Activated naive CD4-positive, alpha-beta T cell (primary cell): ENCODE measurements at regions not wholly inside any gene's neighbourhood (a gene's known extent, or its start where the extent isn't known, plus 50 kb on each side); places are given as distances from the start of the nearest gene placed in this dataset.
"Not testable (repeated sequence)": the region's sequence is repeated elsewhere in the genome, so short reads cannot be mapped to it uniquely, and the experiment has no call there.

Experiments used
- DNase-seq, 4 experiments: peaks; one replicate each; lab custom pipeline; 2025; lab: John Stamatoyannopoulos, UW

DNA sequence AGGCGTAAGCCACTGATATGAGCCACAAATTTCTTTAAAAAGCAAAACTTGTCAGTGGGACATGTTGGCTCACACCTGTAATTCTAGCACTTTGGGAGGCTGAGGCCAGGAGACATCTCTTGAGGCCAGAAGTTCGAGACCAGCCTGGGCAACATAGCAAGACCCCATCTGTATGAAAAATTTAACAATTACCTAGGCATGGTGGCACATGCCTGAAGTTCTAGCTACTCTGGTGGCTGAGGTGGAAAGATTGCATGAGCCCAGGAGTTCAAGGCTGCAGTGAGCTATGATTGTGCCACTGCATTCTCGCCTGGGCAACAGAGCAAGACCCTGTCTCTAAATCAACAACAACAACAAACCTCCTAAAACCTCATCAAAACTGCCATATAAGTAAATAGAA is 147.6 kb upstream of the BARHL2 start:
- DNase-seq = no peak

DNA sequence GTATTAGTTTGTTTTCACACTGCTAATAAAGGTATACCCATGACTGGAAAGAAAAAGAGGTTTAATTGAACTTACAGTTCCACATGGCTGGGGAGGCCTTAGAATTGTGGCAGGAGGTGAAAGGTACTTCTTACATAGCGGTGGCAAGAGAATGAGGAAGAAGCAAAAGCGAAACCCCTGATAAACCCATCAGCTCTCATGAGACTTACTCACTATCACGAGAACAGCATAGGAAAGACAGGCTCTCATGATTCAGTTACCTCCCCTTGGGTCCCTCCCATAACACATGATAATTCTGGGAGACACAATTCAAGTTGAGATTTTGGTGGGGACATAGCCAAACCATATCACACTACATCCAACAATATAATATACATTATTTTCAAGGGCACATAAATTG is 145.7 kb upstream of the BARHL2 start:
- no peak for DNase-seq

DNA sequence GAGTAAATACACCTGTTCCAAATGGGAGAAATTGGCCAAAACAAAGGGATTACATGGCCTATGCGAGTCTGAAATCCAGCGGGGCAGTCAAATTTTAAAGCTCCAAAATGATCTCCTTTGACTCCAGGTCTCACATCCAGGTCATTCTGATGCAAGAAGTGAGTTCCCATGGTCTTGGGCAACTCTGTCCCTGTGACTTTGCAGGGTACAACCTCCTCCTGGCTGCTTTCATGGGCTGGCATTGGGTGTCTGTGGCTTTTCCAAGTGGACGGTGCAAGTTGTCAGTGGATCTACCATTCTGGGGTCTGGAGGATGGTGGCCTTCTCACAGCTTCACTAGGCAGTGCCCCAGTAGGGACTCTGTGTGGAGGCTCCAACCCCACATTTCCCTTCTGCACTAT is 144.3 kb upstream of the BARHL2 start:
- DNase-seq = not testable (repeated sequence)

DNA sequence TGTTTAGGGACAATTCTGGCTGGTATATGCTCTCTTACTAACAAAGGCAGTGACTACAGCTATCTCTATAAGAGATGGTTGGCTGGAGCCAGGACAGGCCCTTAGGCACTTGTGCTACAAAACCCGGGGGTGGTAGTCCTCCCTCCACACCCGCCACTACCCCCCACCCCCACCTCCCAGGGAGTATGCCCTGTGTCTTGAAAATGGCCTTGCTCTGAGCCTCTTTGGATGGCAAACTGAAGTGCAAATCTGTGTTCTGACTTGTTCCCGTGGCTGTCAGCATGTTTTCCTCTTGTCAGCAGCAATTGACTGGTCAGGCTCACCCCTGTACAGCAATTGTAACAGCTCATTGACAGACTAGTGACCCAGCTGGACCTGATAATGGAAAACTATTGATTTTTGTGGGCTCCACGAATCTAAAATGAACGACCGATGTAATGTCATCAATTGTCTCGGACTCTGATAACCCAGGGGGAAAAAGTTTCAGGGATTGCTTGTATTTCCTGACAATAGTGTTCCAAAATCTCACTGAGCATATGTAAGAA is 139.4 kb upstream of the BARHL2 start:
- no peak for DNase-seq

DNA sequence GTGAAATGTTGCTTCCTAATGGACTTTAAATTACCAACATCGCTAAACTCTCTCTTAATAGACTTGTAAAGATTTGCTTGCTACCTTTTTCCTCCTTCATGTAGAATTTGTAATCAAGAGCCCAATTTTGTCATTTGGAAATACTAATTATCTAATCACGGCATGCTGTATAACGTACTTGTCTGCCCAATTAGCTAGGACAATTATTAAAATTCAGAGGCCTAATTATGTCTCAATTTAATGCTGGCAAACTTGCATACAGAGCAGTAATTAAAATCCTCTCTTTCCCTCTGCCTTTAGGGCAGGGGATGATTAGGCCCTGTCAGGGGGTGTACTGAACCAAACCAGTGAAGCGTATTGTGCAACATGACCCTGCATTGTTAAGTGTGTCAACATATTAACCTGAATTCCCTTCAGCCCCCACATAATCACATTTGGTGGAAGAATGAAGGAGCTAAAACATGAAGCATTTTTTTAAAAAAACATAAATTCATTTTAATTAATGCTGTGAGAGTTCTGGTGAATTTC is 137.4 kb upstream of the BARHL2 start:
- no peak for DNase-seq

DNA sequence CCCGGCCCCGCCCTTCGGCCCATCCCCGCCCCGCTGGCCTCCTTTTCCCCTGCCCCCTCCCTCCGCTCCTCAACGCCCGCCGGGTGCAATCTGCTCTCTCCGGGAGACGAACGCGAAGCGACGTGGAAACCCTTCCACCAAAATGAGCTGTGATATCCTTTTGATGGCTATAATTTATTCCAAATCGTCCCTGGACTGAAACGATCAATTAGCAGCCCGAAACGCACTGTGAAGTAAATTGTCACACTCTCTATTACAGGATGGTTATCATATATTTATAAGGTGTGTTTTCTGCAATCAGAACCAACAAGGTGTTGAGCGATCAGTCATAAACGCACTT is 134.6 kb upstream of the BARHL2 start:
- DNase-seq = no peak

DNA sequence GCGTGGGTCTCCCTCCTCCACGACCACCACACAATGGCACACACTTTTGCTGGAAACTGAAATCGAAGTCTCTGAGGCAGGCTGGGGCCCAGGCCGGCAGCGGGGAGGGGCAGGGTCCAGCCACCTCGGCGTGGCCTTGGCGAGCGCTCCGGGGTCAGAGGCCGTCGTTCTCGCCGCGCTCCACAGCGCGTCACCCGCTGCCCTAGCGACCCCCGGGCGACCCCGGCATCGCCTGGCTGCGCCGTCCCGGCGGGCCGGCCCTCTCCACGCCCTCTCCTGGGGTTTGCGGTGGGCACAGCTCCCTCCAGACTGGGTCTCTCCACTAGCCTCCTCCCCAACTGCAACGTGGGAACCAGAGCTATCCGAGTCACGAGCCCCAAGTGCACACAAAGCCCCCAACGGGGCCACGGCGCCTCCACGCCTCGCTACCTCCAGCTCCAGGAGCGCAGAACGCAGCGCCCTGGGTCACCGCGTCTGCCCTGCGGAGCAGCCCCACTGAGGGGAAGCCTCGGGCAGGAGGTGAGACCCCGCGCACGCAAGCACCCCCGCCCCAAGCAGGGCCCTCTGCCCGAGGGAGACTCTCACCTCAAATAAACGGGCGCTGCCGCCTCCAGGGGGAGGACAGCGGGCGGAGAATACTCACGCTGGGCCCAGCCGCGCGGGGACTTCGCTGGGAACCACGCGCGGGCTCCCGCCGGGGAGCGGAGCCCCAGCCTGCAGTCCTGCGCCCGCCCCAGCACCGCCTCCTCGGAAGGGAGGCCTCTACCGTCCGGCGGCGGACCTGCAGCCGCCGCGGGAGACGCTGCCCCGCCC is 134.0 kb upstream of the BARHL2 start:
- peak; percentile 17 to 68 (median 38) for DNase-seq

DNA sequence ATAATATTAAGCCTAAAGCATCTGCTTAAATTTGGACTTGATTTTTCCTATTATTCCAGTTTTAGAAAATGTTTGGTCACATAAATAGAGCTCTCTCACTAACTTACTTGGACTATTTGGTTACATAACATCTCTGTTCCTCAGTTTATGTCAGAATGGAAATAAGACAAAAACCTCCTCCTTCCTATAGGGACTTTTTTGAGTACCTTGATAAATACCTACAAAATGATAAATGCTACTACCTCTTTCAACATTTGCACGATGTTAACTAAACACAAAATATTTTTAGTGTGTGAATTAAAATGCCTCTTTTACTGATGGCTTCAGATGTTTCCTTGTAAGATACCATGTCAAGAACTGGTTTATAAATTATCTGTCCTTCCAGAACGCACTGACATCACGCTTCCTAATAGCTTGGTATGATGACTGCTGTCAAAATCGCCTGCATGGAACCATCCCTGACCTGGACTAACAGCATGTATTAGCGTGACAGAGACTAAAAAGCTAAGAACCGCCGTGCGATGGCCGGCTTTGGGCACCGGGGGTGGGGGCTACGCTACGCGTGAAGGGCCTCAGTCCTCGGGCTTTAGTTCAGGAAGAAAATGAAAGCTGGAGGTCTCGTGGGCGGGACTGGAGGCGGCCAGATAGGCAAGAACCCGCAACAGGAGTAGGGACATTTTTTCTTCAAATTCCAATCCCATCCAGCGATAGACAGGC is 133.2 kb upstream of the BARHL2 start:
- DNase-seq = no peak

DNA sequence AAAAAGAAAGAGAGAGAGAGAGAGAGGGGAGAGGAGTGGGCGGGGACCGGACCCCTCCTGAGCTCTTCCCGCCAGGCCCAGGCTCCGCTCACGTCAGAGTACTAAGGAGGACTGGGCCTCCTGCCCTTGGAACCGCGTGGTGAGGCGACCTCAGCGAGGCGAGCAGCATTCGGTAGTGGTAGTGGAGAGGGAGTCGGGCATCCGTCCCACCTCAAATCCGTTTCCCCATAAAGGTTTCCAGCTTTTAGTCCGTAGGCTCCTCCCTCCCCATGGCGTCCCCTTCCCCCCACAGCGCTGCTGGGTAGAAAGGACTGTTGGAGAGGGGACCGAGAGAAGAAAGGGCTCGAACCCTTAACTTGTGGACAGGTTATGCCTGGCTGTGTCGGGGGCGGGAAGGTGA is 124.4 kb upstream of the BARHL2 start:
- DNase-seq = no peak

DNA sequence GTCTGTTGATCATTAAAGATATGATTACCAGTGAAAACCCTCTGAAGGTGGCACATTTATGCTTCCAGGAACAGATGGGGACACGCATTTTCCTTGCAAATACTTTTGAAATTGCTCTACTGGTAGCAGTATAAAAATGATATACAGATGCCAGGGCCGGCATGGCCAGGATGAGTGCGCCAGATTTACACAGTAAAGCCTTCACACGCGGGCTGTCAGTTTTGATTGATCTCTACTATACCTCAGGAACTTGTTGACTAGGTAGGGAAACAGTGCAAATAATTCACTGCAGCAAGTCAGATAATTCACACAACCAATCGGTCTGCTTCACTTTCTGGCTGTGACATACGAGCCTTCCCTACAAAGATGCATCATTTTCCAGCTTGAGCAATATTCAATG is 123.2 kb upstream of the BARHL2 start:
- no peak for DNase-seq

DNA sequence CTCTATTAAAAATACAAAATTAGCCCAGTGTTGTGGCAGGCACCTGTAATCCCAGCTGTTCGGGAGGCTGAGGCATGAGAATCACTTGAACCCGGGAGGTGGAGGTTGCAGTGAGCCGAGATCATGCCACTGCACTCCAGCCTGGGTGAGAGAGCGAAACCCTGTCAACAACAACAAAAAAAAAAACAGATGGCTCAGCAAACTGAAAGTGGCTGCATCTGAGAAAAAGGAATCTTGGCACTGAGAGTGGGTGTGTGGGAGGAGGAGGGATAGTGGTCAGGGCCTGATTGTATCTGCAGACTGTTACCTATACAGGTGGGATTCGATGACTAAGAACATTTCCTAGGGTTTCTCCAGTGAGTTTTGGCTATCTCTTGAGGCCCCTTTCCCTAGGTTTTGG is 122.2 kb upstream of the BARHL2 start:
- DNase-seq = no peak

DNA sequence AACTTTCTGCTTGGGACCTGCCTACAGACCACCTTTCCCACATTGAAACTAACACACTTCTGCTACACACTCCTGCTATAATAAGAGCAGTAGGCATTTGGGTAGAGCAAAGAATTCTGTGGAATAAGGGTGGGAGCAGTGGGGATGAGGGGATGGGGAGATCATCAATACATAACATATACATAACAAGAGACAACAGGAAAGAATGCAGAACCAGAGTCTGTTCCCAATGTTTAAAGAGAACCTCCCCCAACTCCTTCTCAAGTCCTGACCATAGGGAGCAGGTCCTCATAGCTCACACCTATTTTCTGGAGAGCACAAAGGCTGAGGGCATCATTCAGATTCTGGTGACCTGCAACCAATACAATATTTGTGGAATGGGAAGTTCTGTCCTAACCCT is 121.6 kb upstream of the BARHL2 start:
- DNase-seq = no peak

DNA sequence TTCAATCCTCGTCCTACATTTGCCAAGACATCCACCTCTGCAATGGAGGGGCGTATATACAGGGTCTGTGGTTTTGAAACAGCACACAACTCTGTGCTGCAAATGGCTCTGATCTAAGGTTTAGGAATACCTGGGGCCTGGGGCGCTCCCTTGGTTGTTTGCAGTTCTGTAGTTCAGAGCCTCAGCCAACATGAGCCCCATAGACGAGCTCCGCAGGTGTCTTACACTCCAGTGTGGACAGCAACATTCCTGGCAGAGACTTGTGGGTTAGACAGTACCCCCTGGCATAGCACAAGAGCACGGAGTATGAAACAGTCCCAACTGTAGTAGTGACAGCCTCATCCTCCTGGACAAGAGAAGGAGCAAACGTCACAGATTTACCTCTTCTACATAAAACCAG is 120.3 kb upstream of the BARHL2 start:
- no peak for DNase-seq

DNA sequence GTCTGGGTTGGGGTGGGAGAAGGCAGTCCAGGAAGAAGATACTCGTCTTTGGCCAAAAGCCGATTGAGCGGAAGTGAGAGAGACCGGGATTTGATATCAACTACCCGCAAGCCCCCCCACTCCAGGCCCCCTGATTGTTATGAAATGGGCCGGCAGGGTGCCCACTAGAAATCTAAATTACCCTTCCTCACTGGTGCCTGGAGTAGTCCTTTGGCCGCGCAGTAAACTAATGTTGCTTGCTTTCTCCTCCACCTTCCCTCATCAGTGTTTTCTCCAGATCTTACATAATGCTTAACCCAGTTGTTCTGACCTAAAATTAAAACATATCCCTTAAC is 119.2 kb upstream of the BARHL2 start:
- no peak for DNase-seq

DNA sequence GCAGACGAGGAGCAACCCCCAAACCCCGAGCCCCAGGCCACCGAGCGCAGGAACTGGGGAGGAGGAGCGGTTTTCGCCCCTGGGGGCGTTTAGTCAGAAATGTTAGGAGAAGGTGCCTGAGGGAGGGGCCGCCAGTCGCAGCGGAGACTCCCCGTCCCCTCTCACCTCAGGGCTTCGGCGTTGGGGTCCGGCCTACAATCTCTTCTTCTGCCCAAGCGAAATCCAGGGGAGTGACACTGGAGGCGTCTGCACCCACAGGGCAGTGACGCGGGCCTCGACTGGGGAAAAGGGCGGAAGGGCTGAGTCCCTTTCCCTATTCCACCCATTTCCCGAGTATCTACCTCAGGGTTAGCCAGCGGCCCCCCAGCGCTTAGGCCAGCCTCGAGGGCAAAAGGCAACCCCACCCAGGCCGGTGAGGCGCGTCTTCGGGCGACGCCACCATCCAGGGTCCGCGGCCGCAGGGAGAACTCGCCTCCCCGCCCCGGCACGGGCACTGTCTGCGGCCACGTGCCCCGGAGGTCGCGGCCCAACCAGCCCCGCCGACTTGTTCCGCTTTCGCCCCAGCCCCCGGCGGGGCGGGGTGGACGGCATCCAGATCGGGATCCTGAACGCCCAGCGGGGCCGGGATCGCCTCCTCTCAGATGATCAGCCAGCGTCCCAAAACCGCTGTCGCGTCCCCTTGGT is 118.7 kb upstream of the BARHL2 start:
- DNase-seq = no peak

DNA sequence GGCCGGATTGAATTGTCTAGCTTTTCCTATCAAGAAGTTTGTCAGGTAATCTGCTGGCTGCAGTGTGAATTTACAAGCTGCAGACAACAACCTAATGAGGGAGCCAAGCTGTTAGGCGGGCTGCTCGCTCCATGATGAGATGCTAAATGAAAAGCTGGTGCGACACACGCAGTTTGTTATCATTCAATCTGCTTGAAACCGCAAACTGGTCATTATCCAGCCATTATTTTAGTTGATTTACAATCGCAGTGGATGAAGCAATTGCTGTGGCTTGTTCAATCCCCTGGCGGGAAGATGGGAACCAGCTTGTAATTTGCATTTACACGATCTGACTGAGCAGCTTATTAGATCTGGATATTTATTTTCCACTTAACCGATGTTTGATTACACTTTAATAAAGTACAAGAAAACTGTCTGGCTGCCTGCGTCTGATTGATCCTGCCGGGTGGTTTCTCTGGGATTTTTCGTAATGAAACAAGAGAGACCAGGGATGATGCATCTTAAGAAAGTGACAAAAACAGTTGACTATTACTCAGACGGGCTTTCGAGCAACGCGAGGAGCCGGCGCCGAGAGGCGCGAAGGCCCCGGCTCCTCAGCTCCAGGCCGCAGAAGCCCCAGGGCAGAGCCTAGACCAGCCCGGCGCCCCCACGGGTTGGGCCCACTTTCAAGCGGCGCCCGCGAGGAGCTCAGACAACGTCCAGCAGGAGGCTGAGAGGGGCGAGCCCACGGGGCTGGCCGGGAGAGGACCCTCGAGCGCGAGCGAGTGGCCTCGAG is 118.0 kb upstream of the BARHL2 start:
- no peak for DNase-seq

DNA sequence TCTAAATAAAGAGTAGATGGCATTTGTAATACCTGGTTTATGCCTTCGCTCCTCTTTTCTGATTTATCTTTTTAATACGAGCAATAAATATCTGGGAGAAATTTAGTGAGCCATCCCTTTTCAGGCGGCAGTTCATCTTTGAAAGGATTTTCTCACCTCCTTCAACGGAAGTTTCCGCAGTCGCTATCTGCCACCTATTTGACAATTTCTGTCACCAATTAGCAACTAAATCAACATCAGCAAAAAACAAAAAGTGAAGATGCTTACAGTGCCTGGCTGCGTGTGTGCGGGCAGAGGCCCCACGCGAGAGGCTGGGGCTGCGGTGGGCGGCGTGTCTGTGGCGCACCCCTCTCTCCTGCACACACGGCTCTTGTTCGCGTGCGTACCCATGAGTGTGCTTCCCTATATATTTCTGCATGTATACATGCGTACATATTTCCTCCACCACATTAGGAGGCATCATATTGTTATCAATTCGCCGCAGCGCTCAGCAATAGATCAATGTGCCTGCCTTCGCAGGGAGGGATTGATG is 117.3 kb upstream of the BARHL2 start:
- no peak for DNase-seq

DNA sequence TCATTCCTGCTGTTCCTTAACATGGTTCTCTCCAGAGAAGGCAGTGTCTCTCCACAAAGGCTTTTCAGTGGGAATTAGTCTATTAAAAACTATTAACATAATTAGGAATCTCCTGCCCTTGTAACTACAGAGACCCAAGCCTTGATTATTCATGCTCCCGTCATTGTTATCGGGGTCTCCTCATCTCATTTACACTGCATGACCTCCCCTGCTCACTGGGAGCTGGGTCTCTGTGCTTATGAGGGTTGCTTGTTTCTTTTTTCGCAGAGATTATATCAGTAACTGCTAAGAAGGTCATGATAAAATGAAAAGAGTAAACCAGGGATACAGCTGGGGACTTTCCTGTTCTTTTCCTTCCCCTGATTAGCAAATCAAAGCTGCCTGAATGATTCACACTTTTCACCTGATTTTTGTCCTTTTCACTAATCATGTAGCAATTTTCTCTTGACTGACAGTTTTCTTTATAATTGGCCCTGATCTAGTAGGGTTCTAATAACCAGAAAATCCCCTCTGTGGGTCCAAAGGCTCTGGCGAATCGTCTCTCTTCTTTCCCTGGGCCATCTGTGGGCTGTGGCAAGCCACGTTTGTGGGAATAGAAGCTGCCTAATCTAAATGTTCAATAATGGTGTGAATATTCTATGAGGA is 116.5 kb upstream of the BARHL2 start:
- no peak for DNase-seq

DNA sequence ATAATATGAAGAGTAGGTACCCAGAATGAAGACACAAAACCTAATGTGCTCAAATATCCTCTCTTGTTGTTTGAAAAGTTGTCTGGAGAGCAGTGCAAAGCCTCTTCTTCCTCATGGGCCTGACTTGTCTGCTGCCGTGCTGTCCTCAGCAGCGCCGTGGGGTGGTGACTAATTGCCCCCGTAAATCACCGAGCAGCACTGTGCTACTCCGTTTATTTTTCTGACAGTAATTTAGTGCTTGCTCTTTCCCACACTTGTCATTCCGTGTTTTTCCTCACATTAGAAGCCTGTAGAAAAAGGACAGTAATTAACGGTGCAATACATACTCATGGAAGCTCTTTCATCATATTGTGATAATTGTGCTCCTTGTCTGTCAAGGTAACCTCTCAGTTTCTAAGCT is 114.8 kb upstream of the BARHL2 start:
- DNase-seq = no peak

DNA sequence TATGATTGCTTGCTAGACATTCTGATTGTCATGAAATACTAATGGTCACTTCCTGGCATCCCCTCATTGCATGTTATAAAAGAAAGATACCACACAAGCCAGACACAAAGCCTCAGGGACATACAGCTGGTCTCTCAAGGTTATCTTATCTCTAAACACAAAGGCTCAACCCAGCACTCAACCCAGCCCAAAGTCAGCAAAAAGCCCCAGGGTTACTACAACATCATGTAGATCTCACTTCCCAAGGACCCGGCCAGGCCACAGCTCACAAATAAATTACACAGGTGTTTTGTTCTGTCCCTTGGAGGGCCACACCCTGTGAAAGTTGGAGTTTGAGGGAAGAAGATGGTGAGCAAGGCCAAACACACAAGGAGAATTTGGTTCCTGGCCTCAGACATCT is 109.7 kb upstream of the BARHL2 start:
- no peak for DNase-seq

DNA sequence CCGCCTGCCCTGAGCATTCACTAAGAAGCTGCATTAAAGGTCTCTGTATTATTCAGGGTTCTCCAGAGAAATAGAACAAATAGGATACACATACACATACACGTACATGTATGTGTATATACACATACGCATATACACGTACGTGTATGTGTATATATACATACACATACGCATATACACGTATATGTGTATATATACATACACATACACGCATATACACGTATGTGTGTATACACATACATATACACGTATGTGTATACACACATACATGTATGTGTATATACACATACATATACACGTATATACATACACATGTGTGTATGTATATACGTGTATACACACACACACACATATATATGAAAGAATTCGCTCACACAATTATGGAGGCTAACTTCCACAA is 108.9 kb upstream of the BARHL2 start:
- no peak for DNase-seq
